RWPE1 (cell line): ENCODE measurements at regions not wholly inside any gene's neighbourhood (a gene's known extent, or its start where the extent isn't known, plus 50 kb on each side); places are given as distances from the start of the nearest gene placed in this dataset.
"Not testable (repeated sequence)": the region's sequence is repeated elsewhere in the genome, so short reads cannot be mapped to it uniquely, and the experiment has no call there.

ENCODE experiments used
- CTCF ChIA-PET: fragments of 350-600 bp; sonication (Branson Sonifier 250); formaldehyde crosslinking; extraction: SDS; loops from one replicate; lab custom pipeline; 2021; lab: Yijun Ruan, JAX
- POLR2A ChIA-PET: fragments of 400-600 bp; formaldehyde crosslinking; extraction: SDS; loops from one replicate; lab custom pipeline; 2020; ENCODE audit warnings: antibody characterized with exemption; ENCODE audit not compliant: low non-redundant PET; lab: Yijun Ruan, JAX
- DNase-seq: peaks from one replicate; pipeline ENCODE4 v3.0.0; 2012; ENCODE audit warnings: low spot score
- H3K27ac ChIP-seq: fragments of 450-650 bp; 2 replicates; pipeline ENCODE4 v1.5.1; 2017
- TF ChIP-seq, protein P1 (sequence below): fragments of 450-650 bp; conservative IDR thresholded peaks from 2 replicates; pipeline ENCODE4 v1.5.1; 2017; ENCODE audit warnings: low read depth, mild to moderate bottlenecking

DNA sequence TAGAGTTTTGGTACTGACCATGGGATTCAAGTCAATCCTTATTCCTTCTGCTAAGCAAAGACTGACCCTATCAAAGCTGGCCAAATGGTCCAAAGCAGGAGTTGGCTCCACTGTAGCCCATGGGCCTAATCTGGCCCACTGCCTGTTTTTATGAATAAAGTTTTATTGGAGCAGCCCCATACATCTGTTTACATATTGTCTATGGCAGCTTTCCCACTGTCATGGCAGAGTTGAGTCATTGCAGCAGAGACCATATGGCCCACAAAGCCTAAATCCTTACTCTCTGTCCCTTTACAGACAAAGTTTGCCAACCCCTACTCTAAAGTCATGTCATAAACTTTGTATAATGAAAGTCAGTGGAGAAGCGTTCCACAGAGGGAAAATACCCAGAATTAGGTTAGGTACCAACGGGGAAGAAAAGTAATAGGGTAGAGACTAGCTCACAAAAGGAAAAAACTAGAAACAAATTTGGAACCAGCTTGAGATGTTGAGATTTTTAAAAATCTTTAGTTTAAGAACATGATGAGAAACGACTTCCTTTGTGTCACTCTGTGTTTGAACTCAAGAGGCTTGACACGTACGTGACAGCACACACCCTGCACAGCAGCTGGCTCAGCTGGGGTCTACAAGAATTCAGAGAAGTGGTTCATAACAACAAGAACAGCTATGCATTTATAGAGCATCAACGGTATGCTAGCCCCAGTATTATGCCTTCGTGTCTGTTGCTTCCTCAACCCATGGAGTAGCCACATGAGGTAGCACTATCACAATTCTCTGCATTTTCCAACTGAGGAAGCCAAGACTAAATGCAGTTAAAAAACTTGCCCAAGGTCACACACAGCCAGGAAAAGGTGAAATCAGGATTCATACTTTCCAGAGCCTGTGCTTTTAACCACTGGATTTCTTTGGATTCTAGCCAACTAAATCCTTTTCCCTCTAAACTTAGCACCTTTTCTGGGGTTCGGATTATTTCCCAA lies 198.9 kb upstream of the WWC1 start:
- ChIA-PET CTCF (interaction anchor here (0.6 to 0.7 kb wide), 2 partner anchors 127 to 409 kb away, joined by 3 to 4 read pairs; no protein-coding TSS in a partner anchor), POLR2A (no interaction called here)
- TF ChIP-seq, protein P1, sequence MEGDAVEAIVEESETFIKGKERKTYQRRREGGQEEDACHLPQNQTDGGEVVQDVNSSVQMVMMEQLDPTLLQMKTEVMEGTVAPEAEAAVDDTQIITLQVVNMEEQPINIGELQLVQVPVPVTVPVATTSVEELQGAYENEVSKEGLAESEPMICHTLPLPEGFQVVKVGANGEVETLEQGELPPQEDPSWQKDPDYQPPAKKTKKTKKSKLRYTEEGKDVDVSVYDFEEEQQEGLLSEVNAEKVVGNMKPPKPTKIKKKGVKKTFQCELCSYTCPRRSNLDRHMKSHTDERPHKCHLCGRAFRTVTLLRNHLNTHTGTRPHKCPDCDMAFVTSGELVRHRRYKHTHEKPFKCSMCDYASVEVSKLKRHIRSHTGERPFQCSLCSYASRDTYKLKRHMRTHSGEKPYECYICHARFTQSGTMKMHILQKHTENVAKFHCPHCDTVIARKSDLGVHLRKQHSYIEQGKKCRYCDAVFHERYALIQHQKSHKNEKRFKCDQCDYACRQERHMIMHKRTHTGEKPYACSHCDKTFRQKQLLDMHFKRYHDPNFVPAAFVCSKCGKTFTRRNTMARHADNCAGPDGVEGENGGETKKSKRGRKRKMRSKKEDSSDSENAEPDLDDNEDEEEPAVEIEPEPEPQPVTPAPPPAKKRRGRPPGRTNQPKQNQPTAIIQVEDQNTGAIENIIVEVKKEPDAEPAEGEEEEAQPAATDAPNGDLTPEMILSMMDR, result no peak
- no peak for DNase-seq
- no peak overlapping the region for H3K27ac ChIP-seq

DNA sequence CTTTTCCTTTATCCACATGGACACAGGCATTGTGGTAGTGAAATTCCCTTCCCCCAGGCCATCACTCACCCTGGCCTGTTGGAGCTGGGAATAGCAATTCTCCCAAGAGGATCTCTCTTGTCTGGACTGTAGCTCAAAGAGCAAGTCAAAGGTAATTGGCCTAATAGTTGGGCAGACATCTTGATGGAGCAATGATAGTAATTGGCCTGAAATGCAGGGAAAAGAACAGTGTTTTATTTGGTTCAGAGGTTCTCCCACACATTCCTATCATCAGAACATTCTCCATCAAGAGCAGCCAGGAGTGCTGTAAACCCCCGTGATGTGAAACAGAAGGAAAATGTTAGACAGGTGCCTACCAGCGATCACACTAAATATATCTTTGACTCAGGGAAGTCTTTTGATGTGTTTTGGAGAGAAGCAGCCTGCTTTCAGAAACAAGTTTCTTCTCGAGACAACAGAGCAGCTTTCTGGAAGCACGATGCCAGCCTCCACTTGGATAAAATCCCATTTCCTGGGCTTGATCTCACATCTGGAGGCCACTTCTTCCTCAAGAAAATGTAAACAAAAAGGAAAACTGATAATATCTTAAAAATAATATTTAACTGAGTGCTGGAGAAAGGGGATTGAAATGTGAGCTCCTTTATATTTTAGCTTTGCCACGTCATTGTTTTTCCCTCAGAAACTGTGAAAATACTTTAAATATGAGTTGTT lies 198.1 kb upstream of the WWC1 start:
- H3K27ac ChIP-seq, result no peak overlapping the region
- ChIA-PET CTCF (interaction anchor here (0.6 kb wide), 2 partner anchors 56 to 599 kb away, joined by 3 to 5 read pairs; no protein-coding TSS in a partner anchor), POLR2A (no interaction called here)
- no peak for DNase-seq
- TF ChIP-seq, protein P1, result no peak

DNA sequence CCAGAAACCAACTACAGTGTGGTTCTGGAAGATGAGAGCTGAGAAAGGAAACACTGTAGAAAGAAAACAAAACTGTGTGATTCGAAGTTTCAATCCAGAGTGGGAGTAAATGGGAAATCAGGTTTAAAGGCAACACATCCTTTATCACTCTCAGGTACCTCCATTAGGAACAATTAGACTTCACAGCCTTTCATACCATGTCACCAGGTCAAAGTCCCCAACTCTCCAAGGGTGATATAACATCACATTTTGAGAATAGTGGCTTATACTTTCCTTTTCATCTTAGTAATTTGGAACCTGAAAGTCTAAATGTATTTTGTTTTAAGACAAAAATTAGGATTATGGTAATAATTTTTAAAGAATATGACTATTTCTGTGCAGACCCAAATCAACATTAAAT lies 194.9 kb upstream of the WWC1 start:
- ChIA-PET CTCF (no interaction called here), POLR2A (no interaction called here)
- no peak for DNase-seq
- TF ChIP-seq, protein P1, result no peak
- no peak overlapping the region for H3K27ac ChIP-seq

DNA sequence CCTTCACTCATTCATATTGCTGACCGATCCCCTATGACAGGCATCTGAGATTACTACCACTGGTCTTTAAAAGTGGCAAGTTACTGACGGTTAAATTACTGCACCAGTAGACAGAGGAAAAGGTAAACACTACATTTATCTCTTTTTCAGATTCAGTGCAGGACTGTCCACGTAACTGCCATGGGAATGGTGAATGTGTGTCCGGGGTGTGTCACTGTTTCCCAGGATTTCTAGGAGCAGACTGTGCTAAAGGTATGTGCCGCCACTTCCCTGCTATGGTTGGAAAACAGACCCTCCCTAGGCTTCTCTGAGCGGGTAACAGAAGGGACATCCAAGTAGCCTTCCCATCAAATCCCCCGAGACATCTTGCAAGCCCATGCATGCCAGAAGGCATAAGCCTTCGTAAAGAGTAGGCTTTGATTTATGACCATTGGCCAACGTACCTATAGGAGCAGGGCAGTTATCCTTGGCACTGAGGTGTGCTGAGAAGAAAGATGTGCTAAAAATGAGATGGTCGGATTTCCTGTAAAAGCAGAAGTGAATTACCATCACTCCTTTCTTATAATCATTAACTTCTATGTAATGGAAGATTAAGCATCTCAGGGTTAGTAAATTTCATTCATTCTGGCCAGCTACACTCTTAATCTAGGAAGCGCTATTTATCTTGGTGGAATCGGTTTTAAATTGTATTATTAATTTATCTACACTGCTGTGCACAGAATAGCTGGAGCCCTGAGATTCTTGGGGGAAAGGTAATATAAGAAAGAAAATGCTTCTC lies 193.4 kb upstream of the WWC1 start:
- H3K27ac ChIP-seq, result no peak overlapping the region
- ChIA-PET POLR2A (no interaction called here), CTCF (no interaction called here)
- DNase-seq, result no peak
- TF ChIP-seq, protein P1, result no peak

DNA sequence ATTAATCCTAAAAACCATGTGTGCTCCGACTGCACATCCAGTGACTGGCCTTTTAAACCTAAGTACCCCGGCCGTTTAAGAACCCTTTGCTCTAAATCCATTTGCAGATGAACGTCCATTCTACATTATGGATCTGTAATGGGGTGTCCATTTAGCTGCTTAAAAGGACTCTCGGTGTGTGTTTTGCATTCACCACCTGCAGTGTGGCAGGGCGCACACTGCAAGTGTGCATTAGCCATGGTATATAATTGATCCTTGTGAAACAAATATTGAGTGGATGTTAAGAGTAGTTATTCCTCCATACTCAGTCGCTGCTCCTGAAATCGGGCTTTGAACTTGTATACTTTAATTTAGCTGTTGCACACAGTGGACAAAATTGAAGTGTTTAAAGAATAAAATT lies 190.1 kb upstream of the WWC1 start:
- ChIA-PET CTCF (interaction anchor here (0.6 kb wide), 1 partner anchor 813 kb away, joined by 8 read pairs; no protein-coding TSS in a partner anchor), POLR2A (no interaction called here)
- no peak for DNase-seq
- TF ChIP-seq, protein P1, result no peak
- H3K27ac ChIP-seq, result no peak overlapping the region

DNA sequence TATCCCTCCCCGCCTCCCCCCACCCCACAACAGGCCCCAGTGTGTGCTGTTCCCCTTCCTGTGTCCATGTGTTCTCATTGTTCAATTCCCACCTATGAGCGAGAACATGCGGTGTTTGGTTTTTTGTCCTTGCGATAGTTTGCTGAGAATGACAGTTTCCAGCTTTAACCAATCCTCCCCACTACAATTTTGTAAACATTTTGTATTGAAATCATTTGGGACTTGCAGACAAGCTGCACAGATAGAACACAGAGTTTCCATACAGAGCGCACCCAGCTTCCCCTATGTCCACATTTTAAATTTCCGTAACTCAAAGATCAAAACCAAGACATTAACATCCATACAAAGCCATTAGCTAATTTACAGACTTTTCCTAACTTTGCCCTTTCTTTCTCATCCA lies 188.4 kb upstream of the WWC1 start:
- POLR2A ChIA-PET, H3K27ac ChIP-seq, DNase-seq: not testable (repeated sequence)
- CTCF ChIA-PET, result interaction anchor here (0.9 kb wide), 1 partner anchor 27 kb away, joined by 3 read pairs; no protein-coding TSS in a partner anchor
